Mesendoderm (in vitro differentiated cells): ENCODE measurements at regions not wholly inside any gene's neighbourhood (a gene's known extent, or its start where the extent isn't known, plus 50 kb on each side); places are given as distances from the start of the nearest gene placed in this dataset.

ENCODE experiments used
- DNase-seq: peaks from one replicate; pipeline ENCODE4 v3.0.0; 2013
- H2AK5ac ChIP-seq: 2 replicates; pipeline ENCODE4 v1.6.1; 2013; ENCODE audit warnings: low read length, inconsistent platforms
- H2BK120ac ChIP-seq: 2 replicates; pipeline ENCODE4 v1.6.1; 2013; ENCODE audit warnings: low read depth, mild to moderate bottlenecking, low read length, moderate library complexity, mixed read lengths
- H2BK15ac ChIP-seq: replicated peaks from 2 replicates; pipeline ENCODE4 v1.6.1; 2013; ENCODE audit warnings: low read depth, mild to moderate bottlenecking, moderate library complexity
- H2BK5ac ChIP-seq: 2 replicates; pipeline ENCODE4 v1.6.1; 2013; ENCODE audit warnings: low read length, inconsistent platforms
- H3K18ac ChIP-seq: 2 replicates; pipeline ENCODE4 v1.6.1; 2013; ENCODE audit warnings: mild to moderate bottlenecking, low read length, mixed read lengths
- H3K23ac ChIP-seq: one replicate; pipeline ENCODE4 v1.6.1; 2013; ENCODE audit warnings: low read length
- H3K27ac ChIP-seq: 2 replicates; pipeline ENCODE4 v1.5.1; 2013; ENCODE audit warnings: low read depth, mild to moderate bottlenecking, inconsistent platforms, low read length, moderate library complexity
- H3K27me3 ChIP-seq: 2 replicates; pipeline ENCODE4 v1.6.1; 2013; ENCODE audit warnings: low read length, control low read depth, mild to moderate bottlenecking, inconsistent platforms; ENCODE audit not compliant: insufficient read depth, poor library complexity
- H3K36me3 ChIP-seq: 2 replicates; pipeline ENCODE4 v1.6.1; 2013; ENCODE audit warnings: low read length, inconsistent platforms; ENCODE audit not compliant: control insufficient read depth, insufficient read depth
- H3K4ac ChIP-seq: one replicate; pipeline ENCODE4 v1.6.1; 2013; ENCODE audit warnings: low read depth, mild to moderate bottlenecking, low read length, moderate library complexity
- H3K4me1 ChIP-seq: 2 replicates; pipeline ENCODE4 v1.6.1; 2013; ENCODE audit warnings: low read depth, low read length, inconsistent platforms; ENCODE audit not compliant: control insufficient read depth
- H3K4me2 ChIP-seq: 2 replicates; pipeline ENCODE4 v1.6.1; 2013; ENCODE audit warnings: low read length
- H3K4me3 ChIP-seq: 2 replicates; pipeline ENCODE4 v1.5.1; 2013; ENCODE audit warnings: mild to moderate bottlenecking, low read length
- H3K56ac ChIP-seq: one replicate; pipeline ENCODE4 v1.6.1; 2013; ENCODE audit warnings: low read length
- H3K79me1 ChIP-seq: 2 replicates; pipeline ENCODE4 v1.6.1; 2013; ENCODE audit warnings: low read length, inconsistent platforms
- H3K79me2 ChIP-seq: 2 replicates; pipeline ENCODE4 v1.6.1; 2013; ENCODE audit warnings: mild to moderate bottlenecking, low read length; ENCODE audit not compliant: control insufficient read depth, insufficient read depth
- H3K9ac ChIP-seq: 2 replicates; pipeline ENCODE4 v1.6.1; 2013; ENCODE audit warnings: low read length, inconsistent platforms
- H4K5ac ChIP-seq: one replicate; pipeline ENCODE4 v1.6.1; 2013; ENCODE audit warnings: low read length
- H4K8ac ChIP-seq: one replicate; pipeline ENCODE4 v1.6.1; 2013; ENCODE audit warnings: low read depth, mild to moderate bottlenecking, control low read depth, low read length, moderate library complexity
- WGBS: extraction: QIAGEN DNeasy Blood & Tissue Kit; methylation state at CpG from one replicate; pipeline ENCODE4 v1.1.7; 2013; ENCODE audit warnings: low lambda C conversion rate, missing lambda C conversion rate; ENCODE audit not compliant: insufficient coverage; ENCODE audit errors: extremely low coverage; 5-methylcytosine and 5-hydroxymethylcytosine counted together

- H3K56ac ChIP-seq: no peak overlapping the region
- no peak overlapping the region for H4K5ac ChIP-seq
- H3K18ac ChIP-seq: no peak overlapping the region
- no peaks in the 10 kb centered on the region for H3K36me3 ChIP-seq
- H4K8ac ChIP-seq: no peak overlapping the region
- H3K27ac ChIP-seq: no peak overlapping the region
- H3K4me2 ChIP-seq: no peak overlapping the region
- H3K4me3 ChIP-seq: no peak overlapping the region
- no peaks in the 10 kb centered on the region for H3K79me1 ChIP-seq
- no peak overlapping the region for H2AK5ac ChIP-seq
- no peak overlapping the region for H2BK5ac ChIP-seq
- H3K9ac ChIP-seq: no peak overlapping the region
- no peak overlapping the region for H3K23ac ChIP-seq
- H3K4me1 ChIP-seq: no peaks in the 10 kb centered on the region
- WGBS: no CpG with 5 or more reads among the region's 2 CpGs
- no peaks in the 10 kb centered on the region for H3K79me2 ChIP-seq
- H2BK120ac ChIP-seq: no peak overlapping the region
- no peak overlapping the region for H2BK15ac ChIP-seq
- H3K27me3 ChIP-seq: no peaks in the 10 kb centered on the region
- no peak for DNase-seq
- no peak overlapping the region for H3K4ac ChIP-seq
Observed at GRCh38 chr16:64321881-64322280, 800.0 kb downstream of the CDH11 start.

- no peaks in the 10 kb centered on the region for H3K79me2 ChIP-seq
- H3K4ac ChIP-seq: no peak overlapping the region
- H4K5ac ChIP-seq: no peak overlapping the region
- no peaks in the 10 kb centered on the region for H3K27me3 ChIP-seq
- no peak overlapping the region for H3K4me3 ChIP-seq
- no peak overlapping the region for H3K23ac ChIP-seq
- no peaks in the 10 kb centered on the region for H3K36me3 ChIP-seq
- H4K8ac ChIP-seq: no peak overlapping the region
- DNase-seq: no peak
- no peak overlapping the region for H2AK5ac ChIP-seq
- no peak overlapping the region for H3K9ac ChIP-seq
- no peak overlapping the region for H2BK120ac ChIP-seq
- no peak overlapping the region for H3K18ac ChIP-seq
- no peak overlapping the region for H3K27ac ChIP-seq
- no peak overlapping the region for H2BK15ac ChIP-seq
- H2BK5ac ChIP-seq: no peak overlapping the region
- H3K4me1 ChIP-seq: no peaks in the 10 kb centered on the region
- H3K56ac ChIP-seq: no peak overlapping the region
- no peak overlapping the region for H3K4me2 ChIP-seq
- no CpG with 5 or more reads among the region's 1 CpG for WGBS
- no peaks in the 10 kb centered on the region for H3K79me1 ChIP-seq
Observed at GRCh38 chr16:64321066-64321465, 800.8 kb downstream of the CDH11 start.

- no peak overlapping the region for H2AK5ac ChIP-seq
- no peaks in the 10 kb centered on the region for H3K79me1 ChIP-seq
- H2BK15ac ChIP-seq: no peak overlapping the region
- no peak overlapping the region for H2BK5ac ChIP-seq
- no CpG with 5 or more reads among the region's 1 CpG for WGBS
- no peak overlapping the region for H3K56ac ChIP-seq
- no peak overlapping the region for H3K27ac ChIP-seq
- H3K4me1 ChIP-seq: no peaks in the 10 kb centered on the region
- H3K9ac ChIP-seq: no peak overlapping the region
- H4K5ac ChIP-seq: no peak overlapping the region
- H3K27me3 ChIP-seq: no peaks in the 10 kb centered on the region
- H2BK120ac ChIP-seq: no peak overlapping the region
- H3K4ac ChIP-seq: no peak overlapping the region
- H4K8ac ChIP-seq: no peak overlapping the region
- no peak overlapping the region for H3K4me3 ChIP-seq
- no peaks in the 10 kb centered on the region for H3K79me2 ChIP-seq
- H3K18ac ChIP-seq: no peak overlapping the region
- no peaks in the 10 kb centered on the region for H3K36me3 ChIP-seq
- no peak for DNase-seq
- no peak overlapping the region for H3K4me2 ChIP-seq
- H3K23ac ChIP-seq: no peak overlapping the region
Observed at GRCh38 chr16:64317601-64318000, 804.3 kb downstream of the CDH11 start.

- Histone ChIP-seq H4K8ac (no peak overlapping the region), H3K56ac (no peak overlapping the region), H3K18ac (no peak overlapping the region), H3K23ac (no peak overlapping the region), H3K4me1 (no peaks in the 10 kb centered on the region), H2BK5ac (no peak overlapping the region), H3K4ac (no peak overlapping the region), H4K5ac (no peak overlapping the region), H2BK120ac (no peak overlapping the region), H3K4me2 (no peak overlapping the region), H3K9ac (no peak overlapping the region), H2AK5ac (no peak overlapping the region), H3K36me3 (no peaks in the 10 kb centered on the region), H2BK15ac (no peak overlapping the region), H3K79me1 (no peaks in the 10 kb centered on the region), H3K79me2 (no peaks in the 10 kb centered on the region), H3K27me3 (no peaks in the 10 kb centered on the region), H3K27ac (no peak overlapping the region), H3K4me3 (no peak overlapping the region)
- no peak for DNase-seq
- WGBS: no CpG with 5 or more reads among the region's 4 CpGs
Observed at GRCh38 chr16:64313726-64314125, 808.1 kb downstream of the CDH11 start.

DNA sequence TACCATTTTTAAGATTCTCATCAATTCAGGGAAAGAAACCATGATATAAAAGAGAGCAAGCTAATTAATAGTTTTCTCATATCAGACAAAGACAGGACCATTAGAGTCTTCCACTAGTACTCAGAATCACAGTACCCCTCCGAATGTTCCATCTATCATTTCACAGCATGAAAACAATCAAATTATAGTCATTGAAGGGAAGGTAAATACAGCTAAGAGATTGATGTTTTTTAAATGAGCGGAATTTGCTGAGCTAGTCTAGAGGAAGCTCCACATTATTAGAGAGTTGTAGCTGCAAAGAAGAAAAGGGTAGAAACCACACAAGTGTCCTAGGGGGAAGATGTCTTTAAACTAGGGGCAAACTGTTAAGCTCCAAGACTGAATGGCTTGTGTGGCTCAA is 808.9 kb downstream of the CDH11 start:
- no peak overlapping the region for H2BK120ac ChIP-seq
- no CpG with 5 or more reads among the region's 2 CpGs for WGBS
- no peak for DNase-seq
- no peak overlapping the region for H3K4ac ChIP-seq
- no peak overlapping the region for H3K18ac ChIP-seq
- no peak overlapping the region for H3K27ac ChIP-seq
- no peak overlapping the region for H2AK5ac ChIP-seq
- no peak overlapping the region for H3K9ac ChIP-seq
- H3K36me3 ChIP-seq: no peaks in the 10 kb centered on the region
- no peaks in the 10 kb centered on the region for H3K79me2 ChIP-seq
- H3K27me3 ChIP-seq: no peaks in the 10 kb centered on the region
- H2BK5ac ChIP-seq: no peak overlapping the region
- no peak overlapping the region for H3K4me3 ChIP-seq
- H3K23ac ChIP-seq: no peak overlapping the region
- no peaks in the 10 kb centered on the region for H3K79me1 ChIP-seq
- no peak overlapping the region for H3K56ac ChIP-seq
- no peak overlapping the region for H4K8ac ChIP-seq
- no peak overlapping the region for H3K4me2 ChIP-seq
- no peaks in the 10 kb centered on the region for H3K4me1 ChIP-seq
- H2BK15ac ChIP-seq: no peak overlapping the region
- no peak overlapping the region for H4K5ac ChIP-seq

GRCh38 chr16:64312292-64312691 is 809.6 kb downstream of the CDH11 start:
- H3K79me2 ChIP-seq: no peaks in the 10 kb centered on the region
- no peak overlapping the region for H3K56ac ChIP-seq
- H2BK5ac ChIP-seq: no peak overlapping the region
- H2BK15ac ChIP-seq: no peak overlapping the region
- no peak overlapping the region for H3K23ac ChIP-seq
- no peaks in the 10 kb centered on the region for H3K36me3 ChIP-seq
- no peaks in the 10 kb centered on the region for H3K27me3 ChIP-seq
- no peak overlapping the region for H2BK120ac ChIP-seq
- no peak overlapping the region for H3K4me2 ChIP-seq
- no peak overlapping the region for H3K27ac ChIP-seq
- no peaks in the 10 kb centered on the region for H3K79me1 ChIP-seq
- no peak for DNase-seq
- H3K18ac ChIP-seq: no peak overlapping the region
- H4K8ac ChIP-seq: no peak overlapping the region
- no peak overlapping the region for H3K4me3 ChIP-seq
- no peak overlapping the region for H4K5ac ChIP-seq
- no peaks in the 10 kb centered on the region for H3K4me1 ChIP-seq
- H3K9ac ChIP-seq: no peak overlapping the region
- no peak overlapping the region for H2AK5ac ChIP-seq
- no peak overlapping the region for H3K4ac ChIP-seq
